ENCODE measurements at regions not wholly inside any gene's neighbourhood (a gene's known extent, or its start where the extent isn't known, plus 50 kb on each side); places are given as distances from the start of the nearest gene placed in this dataset.

DNA sequence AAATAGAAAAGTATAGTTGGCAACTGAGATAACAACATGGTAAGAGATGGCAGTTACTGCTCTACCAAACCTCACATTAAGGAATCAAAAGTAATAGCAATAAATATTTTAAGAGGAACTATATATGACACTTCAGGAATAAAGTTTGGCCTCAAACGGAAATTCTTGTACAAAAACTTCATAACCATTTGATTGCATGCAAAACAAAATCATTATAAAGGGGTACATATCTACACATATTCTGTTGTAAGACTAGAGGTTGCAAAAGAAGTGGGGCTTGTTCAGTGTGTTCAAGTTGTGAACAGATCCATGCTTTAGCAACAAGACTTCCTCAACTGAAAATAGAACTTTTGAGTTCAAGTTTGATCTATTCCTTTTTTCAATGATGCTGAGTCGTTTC lies 133.5 kb upstream of the MIR17HG start:
- DNase-seq (ENCODE audit: low spot score) = no peak
- no peak overlapping the region for H3K4me3 ChIP-seq
- no peaks in the 10 kb centered on the region for H3K79me2 ChIP-seq (ENCODE audit: low read depth)
- no peak overlapping the region for H2AFZ ChIP-seq (replicated peaks)
- peaks cover 31% of the 10 kb centered on the region for H3K36me3 Mint-ChIP-seq
- no peak overlapping the region for H3K27ac Mint-ChIP-seq
- peaks cover 35% of the 10 kb centered on the region for H3F3A ChIP-seq (ENCODE audit: low read depth)
- H3K4me1 Mint-ChIP-seq = peaks cover 43% of the 10 kb centered on the region
- H3K9me3 Mint-ChIP-seq = peaks cover 49% of the 10 kb centered on the region
- H3K27ac ChIP-seq = no peak overlapping the region
- no peak overlapping the region for H3K4me3 Mint-ChIP-seq
- no peak for TF ChIP-seq EZH2 (IDR thresholded peaks at IDR 0.05)
- TF ChIP-seq CTCF (IDR thresholded peaks at IDR 0.05) = no peak
- no peaks in the 10 kb centered on the region for H3K27me3 Mint-ChIP-seq (ENCODE audit: insufficient read depth, low read depth)
- peaks cover 6% of the 10 kb centered on the region for H3K36me3 ChIP-seq
- H4K20me1 ChIP-seq (ENCODE audit: low read depth) = no peaks in the 10 kb centered on the region
- H3K9ac ChIP-seq = no peak overlapping the region
- no peak overlapping the region for H3K4me2 ChIP-seq
- peaks cover 58% of the 10 kb centered on the region for H3K4me1 ChIP-seq
- no peaks in the 10 kb centered on the region for H3K27me3 ChIP-seq
- H3K9me3 ChIP-seq (ENCODE audit: low read depth) = no peaks in the 10 kb centered on the region

GRCh38 chr13:91216928-91217700 lies 130.4 kb upstream of the MIR17HG start:
- no peaks in the 10 kb centered on the region for H3K36me3 ChIP-seq
- H3K36me3 Mint-ChIP-seq = peaks cover 25% of the 10 kb centered on the region
- no peaks in the 10 kb centered on the region for H3K9me3 ChIP-seq (ENCODE audit: low read depth)
- no peaks in the 10 kb centered on the region for H3K79me2 ChIP-seq (ENCODE audit: low read depth)
- peak overlapping the region; percentile 99 for H3K27ac ChIP-seq
- no peaks in the 10 kb centered on the region for H3K27me3 Mint-ChIP-seq (ENCODE audit: insufficient read depth, low read depth)
- no peaks in the 10 kb centered on the region for H3K27me3 ChIP-seq
- peak; percentile 97 for DNase-seq (ENCODE audit: low spot score)
- peak overlapping the region; percentile 75 for H3K4me2 ChIP-seq
- peak overlapping the region; percentile 55 for H3K4me3 Mint-ChIP-seq
- no peaks in the 10 kb centered on the region for H4K20me1 ChIP-seq (ENCODE audit: low read depth)
- peaks cover 55% of the 10 kb centered on the region for H3K4me1 Mint-ChIP-seq
- no peak overlapping the region for H3K9ac ChIP-seq
- H3K27ac Mint-ChIP-seq = peak overlapping the region; percentile 90
- peak; percentile 64 for TF ChIP-seq EZH2phosphoT487 (IDR thresholded peaks at IDR 0.05)
- no peak for TF ChIP-seq EZH2 (IDR thresholded peaks at IDR 0.05)
- peaks cover 33% of the 10 kb centered on the region for H3K9me3 Mint-ChIP-seq
- H3K4me3 ChIP-seq = peak overlapping the region; percentile 22
- peaks cover 35% of the 10 kb centered on the region for H3F3A ChIP-seq (ENCODE audit: low read depth)
- peaks cover 72% of the 10 kb centered on the region for H3K4me1 ChIP-seq
- no peak overlapping the region for H2AFZ ChIP-seq (replicated peaks)

- Histone ChIP-seq H2AFZ (replicated peaks) (no peak overlapping the region), H3F3A (ENCODE audit: low read depth) (peaks cover 35% of the 10 kb centered on the region), H3K27ac (no peak overlapping the region), H3K4me2 (no peak overlapping the region), H3K4me1 (peaks cover 59% of the 10 kb centered on the region), H3K9ac (no peak overlapping the region), H4K20me1 (ENCODE audit: low read depth) (no peaks in the 10 kb centered on the region), H3K4me3 (no peak overlapping the region), H3K27me3 (no peaks in the 10 kb centered on the region), H3K36me3 (peaks cover 6% of the 10 kb centered on the region), H3K9me3 (ENCODE audit: low read depth) (no peaks in the 10 kb centered on the region), H3K79me2 (ENCODE audit: low read depth) (no peaks in the 10 kb centered on the region)
- Mint-ChIP-seq H3K4me1 (peaks cover 55% of the 10 kb centered on the region), H3K36me3 (peaks cover 14% of the 10 kb centered on the region), H3K4me3 (no peak overlapping the region), H3K9me3 (peaks cover 32% of the 10 kb centered on the region), H3K27me3 (ENCODE audit: insufficient read depth, low read depth) (peaks cover 2% of the 10 kb centered on the region), H3K27ac (peak overlapping the region; percentile 35)
- no peak for DNase-seq (ENCODE audit: low spot score)
- no peak for TF ChIP-seq EZH2 (IDR thresholded peaks at IDR 0.05)
These were observed 128.3 kb upstream of the MIR17HG start for GRCh38 chr13:91219201-91219600.

DNA sequence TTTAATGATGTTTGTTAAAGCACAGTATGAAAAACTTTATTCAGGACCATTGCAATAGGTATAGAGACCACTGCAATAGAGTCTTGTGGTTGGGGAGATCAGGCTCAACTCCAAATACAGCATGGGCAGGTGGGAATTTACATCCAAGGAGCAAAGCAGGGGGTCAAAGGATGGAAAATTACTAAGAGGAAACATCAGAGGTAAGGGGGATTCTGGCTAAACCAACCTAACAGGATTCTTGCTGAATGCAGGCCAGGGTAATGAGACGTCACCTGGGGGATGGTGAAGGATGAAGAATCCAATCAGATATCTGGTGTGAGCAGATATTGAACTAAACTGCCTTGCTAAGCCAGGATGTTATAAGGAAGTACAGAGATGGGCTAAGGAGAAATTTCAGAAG lies 126.6 kb upstream of the MIR17HG start:
- no peak overlapping the region for H3K4me3 ChIP-seq
- Mint-ChIP-seq H3K4me3 (no peak overlapping the region), H3K9me3 (peaks cover 29% of the 10 kb centered on the region), H3K4me1 (peaks cover 43% of the 10 kb centered on the region), H3K36me3 (peaks cover 11% of the 10 kb centered on the region), H3K27me3 (ENCODE audit: insufficient read depth, low read depth) (peaks cover 2% of the 10 kb centered on the region), H3K27ac (no peak overlapping the region)
- H3K27me3 ChIP-seq = no peaks in the 10 kb centered on the region
- peaks cover 30% of the 10 kb centered on the region for H3F3A ChIP-seq (ENCODE audit: low read depth)
- DNase-seq (ENCODE audit: low spot score) = no peak
- no peak overlapping the region for H2AFZ ChIP-seq (replicated peaks)
- TF ChIP-seq CTCF (IDR thresholded peaks at IDR 0.05) (no peak), EZH2 (IDR thresholded peaks at IDR 0.05) (no peak)
- no peak overlapping the region for H3K4me2 ChIP-seq
- no peaks in the 10 kb centered on the region for H3K79me2 ChIP-seq (ENCODE audit: low read depth)
- H3K4me1 ChIP-seq = peaks cover 43% of the 10 kb centered on the region
- H4K20me1 ChIP-seq (ENCODE audit: low read depth) = no peaks in the 10 kb centered on the region
- no peak overlapping the region for H3K9ac ChIP-seq
- H3K36me3 ChIP-seq = peaks cover 6% of the 10 kb centered on the region
- H3K27ac ChIP-seq = no peak overlapping the region
- H3K9me3 ChIP-seq (ENCODE audit: low read depth) = no peaks in the 10 kb centered on the region

Data from neural progenitor cell (in vitro differentiated cells).